Femur (tissue), 1 donor: ENCODE measurements at regions not wholly inside any gene's neighbourhood (a gene's known extent, or its start where the extent isn't known, plus 50 kb on each side); places are given as distances from the start of the nearest gene placed in this dataset.
A peak's percentile ranks its signal among the peaks of the same experiment; 100 is the strongest.

Source experiments
- DNase-seq: peaks from one replicate; pipeline ENCODE4 v3.0.0-alpha.2; 2017

GRCh38 chr20:62583424-62583920 lies 58.8 kb upstream of the SLCO4A1 start:
- DNase-seq: peak; percentile 63

GRCh38 chr20:62584671-62585460 lies 57.4 kb upstream of the SLCO4A1 start:
- DNase-seq: no peak

- no peak for DNase-seq
Observed at GRCh38 chr20:62585461-62585970, 56.8 kb upstream of the SLCO4A1 start.

GRCh38 chr20:62586799-62587198 lies 55.5 kb upstream of the SLCO4A1 start:
- DNase-seq: no peak

- DNase-seq: no peak
Observed at GRCh38 chr20:62587757-62588402, 54.4 kb upstream of the SLCO4A1 start.

- no peak for DNase-seq
Observed at GRCh38 chr20:62588458-62589149, 53.7 kb upstream of the SLCO4A1 start.

GRCh38 chr20:62589150-62589498 lies 53.2 kb upstream of the SLCO4A1 start:
- DNase-seq: no peak

- no peak for DNase-seq
Observed at GRCh38 chr20:62589720-62590119, 52.6 kb upstream of the SLCO4A1 start.

GRCh38 chr20:62590309-62591121 lies 51.8 kb upstream of the SLCO4A1 start:
- DNase-seq: no peak

- DNase-seq: no peak
Observed at GRCh38 chr20:62591122-62591468, 51.2 kb upstream of the SLCO4A1 start.

- no peak for DNase-seq
Observed at GRCh38 chr20:62591591-62591990, 50.7 kb upstream of the SLCO4A1 start.
